Spleen (tissue), 11 donors: ENCODE measurements at regions not wholly inside any gene's neighbourhood (a gene's known extent, or its start where the extent isn't known, plus 50 kb on each side); places are given as distances from the start of the nearest gene placed in this dataset.
"Not testable (repeated sequence)": the region's sequence is repeated elsewhere in the genome, so short reads cannot be mapped to it uniquely, and the experiment has no call there.

ENCODE experiments used
- DNase-seq: peaks from one replicate; pipeline ENCODE4 v3.0.0-alpha.2; 2020
- H3K27ac ChIP-seq, 8 donors: fragments of 200-600 bp; sonication (generic) in 7 of 8; 1 replicate in 4 of 8; 2 replicates in 4 of 8; pipeline versions ENCODE4 v1.5.0 to v1.8.0; 2016 to 2021; ENCODE audit warnings: inconsistent platforms in 4 of 8, mild to moderate bottlenecking in 4 of 8, moderate library complexity in 1 of 8
- H3K27me3 ChIP-seq, 7 donors: fragments of 200-600 bp; sonication (generic) in 6 of 7; replicated peaks in 1 of 7; 1 replicate in 4 of 7; 2 replicates in 3 of 7; pipeline versions ENCODE4 v1.5.0 to v1.8.0; 2016 to 2021; ENCODE audit warnings: inconsistent platforms in 3 of 7, mild to moderate bottlenecking in 1 of 7
- H3K36me3 ChIP-seq, 6 donors: fragments of 200-600 bp; sonication (generic) in 5 of 6; 1 replicate in 4 of 6; 2 replicates in 2 of 6; pipeline versions ENCODE4 v1.5.0 to v1.8.0; 2016 to 2021; ENCODE audit warnings: inconsistent platforms in 2 of 6
- H3K4me1 ChIP-seq, 6 donors: fragments of 200-600 bp; sonication (generic) in 5 of 6; 1 replicate in 3 of 6; 2 replicates in 3 of 6; pipeline versions ENCODE4 v1.5.0 to v1.8.0; 2016 to 2021; ENCODE audit warnings: inconsistent platforms in 3 of 6
- H3K4me3 ChIP-seq, 8 donors: fragments of 200-600 bp; sonication (generic) in 7 of 8; 1 replicate in 4 of 8; 2 replicates in 4 of 8; pipeline versions ENCODE4 v1.5.0 to v1.8.0; 2016 to 2021; ENCODE audit warnings: inconsistent platforms in 4 of 8, mild to moderate bottlenecking in 4 of 8, moderate library complexity in 2 of 8
- H3K9me3 ChIP-seq, 8 donors: fragments of 200-600 bp; sonication (generic) in 7 of 8; 1 replicate in 4 of 8; 2 replicates in 4 of 8; pipeline versions ENCODE4 v1.5.0 to v1.8.0; 2016 to 2021; ENCODE audit warnings: inconsistent platforms in 4 of 8
- CTCF ChIP-seq, 11 experiments: fragments of 200-600 bp in 7 of 11; fragments of 450-650 bp in 4 of 11; sonication (generic) in 4 of 11; IDR thresholded peaks in 8 of 11; conservative IDR thresholded peaks in 3 of 11; 1 replicate in 7 of 11; 2 replicates in 4 of 11; pipeline versions ENCODE4 v1.4.0 to v1.8.0; 2016 to 2021; ENCODE audit warnings: antibody characterized with exemption in 11 of 11, inconsistent platforms in 4 of 11, mild to moderate bottlenecking in 1 of 11
- POLR2A ChIP-seq, 3 donors: fragments of 450-650 bp; IDR thresholded peaks; one replicate each; pipeline ENCODE4 v1.5.1; 2017; ENCODE audit warnings: antibody characterized with exemption in 3 of 3, mild to moderate bottlenecking in 1 of 3
- POLR2AphosphoS5 ChIP-seq, 3 donors: sonication (generic); formaldehyde crosslinking; IDR thresholded peaks; one replicate each; pipeline ENCODE4 v1.5.1; 2017; ENCODE audit warnings: antibody characterized with exemption in 3 of 3
- WGBS, 5 donors: extraction: QIAGEN DNeasy Blood & Tissue Kit in 3 of 5; methylation state at CpG; one replicate each; pipeline versions ENCODE4 v1.1.5 to v1.1.7; 2013 to 2018; 5-methylcytosine and 5-hydroxymethylcytosine counted together
- intact Hi-C: fragments of 100-400 bp; cut with DNase I; formaldehyde crosslinking; loops from one replicate; pipeline ENCODE4 v1.15.0; 2023; ENCODE audit warnings: low total_unique reads
- donor health status: healthy with polysubstance abuse.
- donor health status: DM: no; HTN: no; CAD: no; lungs with moderate emphysema.
- donor health status: DM: no; HTN: no; CAD: no.
- donor health status: Bipolar disorder and iron deficiency.
- donor health status: healthy.
- donor health status: DM: no; HTN: no; CAD: no.
- donor health status: DM: yes; HTN: yes; CAD: no.

- intact Hi-C loops = no loop called here
- no peaks in the 10 kb centered on the region for H3K36me3 ChIP-seq
- no peak for TF ChIP-seq CTCF (IDR thresholded peaks at IDR 0.05 in 8 of 11, conservative IDR thresholded peaks at IDR 0.05 in 3 of 11)
- no peak for TF ChIP-seq POLR2AphosphoS5 (IDR thresholded peaks at IDR 0.05)
- TF ChIP-seq POLR2A (IDR thresholded peaks at IDR 0.05) = no peak
- no peak for DNase-seq
- peaks cover 0 to 40% (median 27%) of the 10 kb centered on the region in 8 donors for H3K9me3 ChIP-seq
- no peak overlapping the region for H3K27ac ChIP-seq
- no peaks in the 10 kb centered on the region for H3K4me1 ChIP-seq
- H3K27me3 ChIP-seq = no peaks in the 10 kb centered on the region
- WGBS, 5 donors = 78 to 87% (median 84%) methylated on average over 4 of the region's 4 CpGs
- H3K4me3 ChIP-seq = no peak overlapping the region
These were observed 308.4 kb downstream of the ISL1 start for GRCh38 chr5:51691538-51692079.

GRCh38 chr5:51694826-51695225 is 311.6 kb downstream of the ISL1 start:
- TF ChIP-seq POLR2AphosphoS5 (IDR thresholded peaks at IDR 0.05) (no peak), POLR2A (IDR thresholded peaks at IDR 0.05) (no peak), CTCF (IDR thresholded peaks at IDR 0.05 in 8 of 11, conservative IDR thresholded peaks at IDR 0.05 in 3 of 11) (no peak)
- intact Hi-C loops = no loop called here
- DNase-seq = no peak
- Histone ChIP-seq H3K36me3 (no peaks in the 10 kb centered on the region), H3K4me3 (no peak overlapping the region), H3K4me1 (no peaks in the 10 kb centered on the region), H3K9me3 (peaks cover 0 to 55% (median 28%) of the 10 kb centered on the region in 8 donors), H3K27ac (no peak overlapping the region), H3K27me3 (no peaks in the 10 kb centered on the region)
- WGBS, 5 donors = 44 to 76% (median 56%) methylated on average over 2 of the region's 2 CpGs

GRCh38 chr5:51696122-51696521 is 312.9 kb downstream of the ISL1 start:
- intact Hi-C loops = no loop called here
- H3K9me3 ChIP-seq = peaks cover 0 to 67% (median 36%) of the 10 kb centered on the region in 8 donors
- H3K27me3 ChIP-seq = no peaks in the 10 kb centered on the region
- H3K36me3 ChIP-seq = no peaks in the 10 kb centered on the region
- H3K4me1 ChIP-seq = no peaks in the 10 kb centered on the region
- H3K27ac ChIP-seq = no peak overlapping the region
- no peak for TF ChIP-seq POLR2AphosphoS5 (IDR thresholded peaks at IDR 0.05)
- no peak for TF ChIP-seq POLR2A (IDR thresholded peaks at IDR 0.05)
- no peak for TF ChIP-seq CTCF (IDR thresholded peaks at IDR 0.05 in 8 of 11, conservative IDR thresholded peaks at IDR 0.05 in 3 of 11)
- WGBS, 5 donors = 87 to 94% (median 91%) methylated on average over 3 of the region's 3 CpGs
- H3K4me3 ChIP-seq = no peak overlapping the region
- no peak for DNase-seq

- H3K4me1 ChIP-seq, H3K27ac ChIP-seq, DNase-seq, intact Hi-C loops, H3K4me3 ChIP-seq, H3K36me3 ChIP-seq, H3K27me3 ChIP-seq: not testable (repeated sequence)
- 80 to 93% (median 88%) methylated on average over 3 of the region's 3 CpGs for WGBS, 5 donors
- peaks cover 0 to 51% (median 21%) of the 10 kb centered on the region in 8 donors for H3K9me3 ChIP-seq
These were observed 318.8 kb downstream of the ISL1 start for GRCh38 chr5:51702046-51702445.

- Histone ChIP-seq H3K9me3 (peaks cover 0 to 12% (median 6%) of the 10 kb centered on the region in 8 donors), H3K36me3 (no peaks in the 10 kb centered on the region), H3K4me3 (no peak overlapping the region), H3K27ac (no peak overlapping the region), H3K27me3 (no peaks in the 10 kb centered on the region), H3K4me1 (no peaks in the 10 kb centered on the region)
- 69 to 82% (median 75%) methylated on average over 5 of the region's 5 CpGs for WGBS, 5 donors
- intact Hi-C loops = no loop called here
- no peak for DNase-seq
- TF ChIP-seq POLR2A (IDR thresholded peaks at IDR 0.05) (no peak), POLR2AphosphoS5 (IDR thresholded peaks at IDR 0.05) (no peak), CTCF (IDR thresholded peaks at IDR 0.05 in 8 of 11, conservative IDR thresholded peaks at IDR 0.05 in 3 of 11) (no peak)
These were observed 329.0 kb downstream of the ISL1 start for GRCh38 chr5:51712201-51712600.

GRCh38 chr5:51715445-51715844 is 332.2 kb downstream of the ISL1 start:
- intact Hi-C loops, H3K36me3 ChIP-seq, H3K27me3 ChIP-seq, H3K4me3 ChIP-seq, H3K9me3 ChIP-seq, DNase-seq, H3K4me1 ChIP-seq, H3K27ac ChIP-seq: not testable (repeated sequence)
- 84 to 92% (median 89%) methylated on average over 2 of the region's 2 CpGs for WGBS, 5 donors
